ENCODE measurements at regions not wholly inside any gene's neighbourhood (a gene's known extent, or its start where the extent isn't known, plus 50 kb on each side); places are given as distances from the start of the nearest gene placed in this dataset.

DNA sequence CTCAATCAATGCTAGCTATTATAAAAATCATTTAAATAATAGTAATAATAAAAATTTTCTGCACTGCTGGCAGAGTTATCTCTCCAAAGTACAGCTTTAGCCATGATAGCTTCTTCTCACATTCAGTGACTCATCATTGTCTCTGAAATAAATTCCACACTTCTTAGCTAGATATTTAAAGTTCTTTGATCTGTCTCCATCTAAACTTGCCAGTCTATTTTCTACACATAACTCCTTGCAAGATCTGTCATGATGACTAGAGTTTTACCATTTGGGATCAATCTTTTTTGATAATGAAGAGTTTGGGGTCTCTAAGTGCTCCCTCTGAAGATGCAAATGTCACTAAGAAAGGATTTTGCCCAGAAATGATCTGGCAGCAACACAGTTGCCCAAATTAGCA lies 155.4 kb upstream of the LHCGR start:
- no peak for TF ChIP-seq POLR2A (IDR thresholded peaks at IDR 0.05)
- TF ChIP-seq, protein P1, sequence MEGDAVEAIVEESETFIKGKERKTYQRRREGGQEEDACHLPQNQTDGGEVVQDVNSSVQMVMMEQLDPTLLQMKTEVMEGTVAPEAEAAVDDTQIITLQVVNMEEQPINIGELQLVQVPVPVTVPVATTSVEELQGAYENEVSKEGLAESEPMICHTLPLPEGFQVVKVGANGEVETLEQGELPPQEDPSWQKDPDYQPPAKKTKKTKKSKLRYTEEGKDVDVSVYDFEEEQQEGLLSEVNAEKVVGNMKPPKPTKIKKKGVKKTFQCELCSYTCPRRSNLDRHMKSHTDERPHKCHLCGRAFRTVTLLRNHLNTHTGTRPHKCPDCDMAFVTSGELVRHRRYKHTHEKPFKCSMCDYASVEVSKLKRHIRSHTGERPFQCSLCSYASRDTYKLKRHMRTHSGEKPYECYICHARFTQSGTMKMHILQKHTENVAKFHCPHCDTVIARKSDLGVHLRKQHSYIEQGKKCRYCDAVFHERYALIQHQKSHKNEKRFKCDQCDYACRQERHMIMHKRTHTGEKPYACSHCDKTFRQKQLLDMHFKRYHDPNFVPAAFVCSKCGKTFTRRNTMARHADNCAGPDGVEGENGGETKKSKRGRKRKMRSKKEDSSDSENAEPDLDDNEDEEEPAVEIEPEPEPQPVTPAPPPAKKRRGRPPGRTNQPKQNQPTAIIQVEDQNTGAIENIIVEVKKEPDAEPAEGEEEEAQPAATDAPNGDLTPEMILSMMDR (IDR thresholded peaks at IDR 0.05) = no peak
- no peak for TF ChIP-seq POLR2AphosphoS5 (IDR thresholded peaks at IDR 0.05)
